Activated T-helper 1 cell treated with anti-CD3 and anti-CD28 coated beads, Interleukin-2, amount 50 U/mL, for 16 hours (primary cell): ENCODE measurements at regions not wholly inside any gene's neighbourhood (a gene's known extent, or its start where the extent isn't known, plus 50 kb on each side); places are given as distances from the start of the nearest gene placed in this dataset.
"Not testable (repeated sequence)": the region's sequence is repeated elsewhere in the genome, so short reads cannot be mapped to it uniquely, and the experiment has no call there.

Source experiments
- DNase-seq, 2 donors: peaks; one replicate each; pipeline ENCODE4 v3.0.0-alpha.2; 2020; ENCODE audit warnings: low read depth in 1 of 2, low spot score in 1 of 2

DNA sequence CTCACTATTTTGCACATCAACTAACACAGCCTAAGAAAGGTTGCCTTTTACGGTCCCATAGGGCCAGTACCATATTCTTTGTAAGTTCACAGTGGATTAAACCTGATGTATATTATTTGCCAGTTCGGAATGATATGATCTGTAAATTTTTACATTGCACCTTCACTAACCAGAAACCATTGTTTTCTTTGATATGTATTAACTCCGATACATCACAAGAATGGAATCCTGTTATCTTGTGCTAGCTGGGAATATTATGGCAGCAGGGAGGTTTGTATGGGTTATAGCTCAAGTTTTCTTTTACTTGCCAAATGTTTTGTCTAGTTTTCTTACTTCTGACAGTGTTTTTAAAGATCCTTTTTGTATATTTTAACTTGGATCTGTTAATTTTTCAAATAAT, 51.4 kb upstream of the S1PR1 start:
- no peak for DNase-seq

DNA sequence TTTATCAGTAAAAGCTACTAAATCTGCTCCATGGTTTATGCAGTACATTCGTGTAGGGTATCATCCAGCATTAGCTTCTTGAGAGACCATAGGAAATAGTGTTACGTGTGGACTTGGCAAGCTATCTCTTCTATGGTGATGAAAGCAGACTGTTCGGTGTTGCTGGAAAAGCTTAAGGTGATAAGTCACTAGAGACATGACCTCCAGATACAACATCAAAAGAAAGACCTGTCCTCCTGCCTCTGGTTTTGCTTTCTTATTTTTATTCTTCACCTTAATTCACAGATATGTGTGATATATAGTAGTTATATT, 53.5 kb upstream of the S1PR1 start:
- no peak for DNase-seq

DNA sequence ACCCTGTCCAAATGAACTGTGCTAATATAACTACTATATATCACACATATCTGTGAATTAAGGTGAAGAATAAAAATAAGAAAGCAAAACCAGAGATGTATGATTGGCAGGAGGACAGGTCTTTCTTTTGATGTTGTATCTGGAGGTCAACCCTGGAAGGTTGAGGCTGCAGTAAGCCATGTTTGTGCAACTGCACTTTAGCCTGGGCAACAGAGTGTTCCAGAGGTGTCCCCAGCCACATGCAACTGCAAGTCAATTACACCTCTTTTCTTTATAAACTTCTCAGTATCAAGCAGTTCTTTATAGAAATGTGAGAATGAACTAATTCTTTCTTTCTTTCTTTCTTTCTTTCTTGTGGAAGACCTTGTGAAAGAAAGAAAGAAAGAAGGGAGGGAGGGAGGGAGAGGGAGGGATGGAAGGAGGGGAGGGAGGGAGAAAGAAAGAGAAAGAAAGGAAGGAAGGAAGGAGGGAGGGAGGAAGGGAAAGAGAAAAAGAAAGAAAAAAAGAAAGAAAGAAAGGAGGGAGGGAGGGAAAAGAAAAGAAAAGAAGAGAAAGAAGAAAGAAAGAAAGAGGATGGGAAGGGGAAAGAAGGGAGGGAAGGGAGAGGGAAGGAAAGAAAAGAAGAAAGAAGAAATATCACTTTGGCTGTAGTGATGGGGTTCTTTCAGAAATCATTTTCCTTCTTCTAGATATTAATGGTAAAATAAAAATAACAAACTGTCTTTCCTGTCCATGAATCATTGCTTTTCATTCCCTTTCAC, 54.0 kb upstream of the S1PR1 start:
- DNase-seq, result no peak

DNA sequence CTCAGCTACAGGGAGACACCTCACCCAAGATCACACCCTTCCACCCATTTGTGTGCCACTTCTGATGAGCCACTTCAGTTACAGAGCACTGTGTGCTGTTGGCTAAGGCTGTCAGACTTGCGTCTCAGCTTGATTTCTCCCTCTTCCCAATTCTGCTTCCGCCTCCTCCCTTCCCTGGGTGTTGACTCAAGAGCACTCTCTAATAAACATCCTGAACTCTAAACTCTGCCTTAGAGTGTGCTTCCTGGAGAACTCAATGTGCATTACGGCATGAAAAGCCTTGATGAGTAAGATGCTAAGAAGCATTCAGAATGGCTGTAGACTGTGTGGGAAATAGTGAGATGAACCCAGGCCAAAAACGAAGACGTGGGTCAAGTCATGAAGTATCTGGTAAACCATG, 54.9 kb upstream of the S1PR1 start:
- DNase-seq, result no peak

DNA sequence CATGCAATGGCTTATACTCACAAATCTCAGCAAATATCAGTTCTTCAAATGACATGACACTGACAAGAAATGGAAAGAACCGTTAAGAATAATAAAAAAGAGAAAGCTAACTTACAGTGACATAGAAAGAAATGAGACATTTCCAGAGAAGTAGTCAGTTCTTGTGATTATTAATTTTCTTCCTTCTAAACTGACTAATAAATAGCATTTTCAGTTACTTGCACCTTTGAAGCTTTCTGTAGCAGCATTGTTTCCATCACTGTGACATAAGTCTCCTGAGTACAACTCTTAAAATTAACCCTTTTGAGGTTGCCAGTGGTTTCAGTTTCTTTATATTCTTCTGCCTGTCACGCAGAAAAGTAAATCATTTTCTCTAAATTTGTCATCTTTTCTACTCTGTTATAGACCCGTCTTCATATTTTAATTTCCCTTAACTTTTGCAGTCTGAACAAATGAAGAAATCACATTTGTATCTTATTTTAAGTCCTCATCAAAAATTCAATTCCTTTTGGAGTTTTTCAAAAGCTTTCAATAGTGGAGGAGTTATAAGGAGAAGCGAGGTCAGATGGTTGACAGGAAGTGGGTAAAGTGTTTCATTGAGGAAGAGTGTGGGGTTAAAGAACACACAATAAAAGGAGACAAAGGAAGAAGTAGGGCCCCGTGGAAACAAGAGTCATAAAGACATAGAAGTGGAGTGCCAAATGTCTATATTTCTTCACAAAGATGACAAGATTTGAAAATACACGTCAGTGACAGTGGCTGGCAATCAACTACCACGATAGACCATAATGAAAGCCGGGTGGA, 57.9 kb upstream of the S1PR1 start:
- DNase-seq, result no peak

DNA sequence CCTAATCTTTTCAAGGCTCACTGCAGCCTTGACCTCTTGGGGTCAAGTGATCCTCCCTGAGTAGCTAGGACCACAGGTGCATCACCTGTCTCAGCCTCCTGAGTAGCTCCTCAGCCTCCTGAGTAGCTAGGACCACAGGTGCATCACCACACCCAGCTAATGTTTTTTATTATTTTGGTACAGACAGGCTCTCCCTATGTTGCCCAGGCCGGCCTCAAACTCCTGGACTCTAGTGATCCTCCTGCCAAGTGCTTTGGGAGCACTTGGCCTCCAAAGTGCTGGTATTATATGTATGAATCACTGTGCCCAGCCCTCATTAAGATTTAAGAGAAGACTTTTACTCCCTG, 58.5 kb upstream of the S1PR1 start:
- no peak for DNase-seq

DNA sequence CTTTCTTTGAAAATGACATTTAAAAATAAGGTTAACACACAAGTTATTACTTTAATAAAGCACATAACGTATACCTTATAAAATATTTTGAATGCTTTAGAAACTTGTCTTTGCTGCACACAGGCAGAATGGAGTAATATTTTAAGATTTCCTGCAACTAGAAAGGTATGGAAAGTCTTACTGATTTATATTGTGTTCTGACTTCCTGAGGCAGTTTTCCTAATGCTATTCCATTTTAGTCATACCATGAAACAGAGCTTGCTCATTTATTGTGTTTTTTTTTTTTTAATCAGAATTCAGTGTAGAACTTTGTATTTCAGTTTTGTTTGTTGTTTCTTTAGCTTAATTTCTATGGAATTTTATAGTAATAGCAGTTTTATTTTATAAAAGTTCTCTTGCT, 60.9 kb upstream of the S1PR1 start:
- DNase-seq, result no peak

DNA sequence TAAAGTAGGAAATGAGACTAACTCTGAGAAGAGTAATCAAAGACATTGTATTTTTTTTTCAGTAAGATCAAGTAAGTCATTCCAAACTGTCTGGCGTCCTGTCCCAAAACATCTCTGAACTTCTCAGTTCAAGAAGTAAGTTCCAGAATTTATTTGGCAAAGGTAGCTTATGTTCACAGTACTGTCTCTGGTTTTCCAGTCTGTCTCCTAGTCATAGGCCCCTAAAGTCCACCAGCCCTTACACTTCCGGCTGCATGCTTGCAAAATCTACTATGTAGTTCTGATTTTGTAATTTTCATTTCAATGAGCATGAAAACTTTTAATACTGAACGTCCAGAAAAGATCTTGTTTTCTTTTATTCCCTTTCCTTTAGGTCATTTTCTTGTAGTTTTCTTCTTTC, 61.4 kb upstream of the S1PR1 start:
- no peak for DNase-seq

DNA sequence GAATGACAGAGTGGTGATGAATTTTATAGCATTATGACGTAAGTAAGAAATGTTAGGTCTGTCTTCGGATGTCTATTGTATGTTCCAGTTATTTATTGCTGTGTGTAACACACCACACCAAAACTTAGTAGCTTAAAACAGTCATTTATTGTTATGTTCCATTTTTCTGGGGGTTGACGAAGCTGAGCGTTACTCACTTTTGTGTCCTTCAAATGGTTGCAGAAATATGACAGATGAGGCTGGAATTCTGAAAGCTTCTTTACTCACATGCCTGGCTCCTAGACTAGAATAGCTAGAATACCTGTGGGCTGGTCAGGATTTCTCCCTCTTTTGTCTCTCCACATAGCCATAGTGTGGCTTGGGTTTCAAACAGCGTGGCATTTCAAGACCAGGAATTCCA, 62.1 kb upstream of the S1PR1 start:
- no peak for DNase-seq

DNA sequence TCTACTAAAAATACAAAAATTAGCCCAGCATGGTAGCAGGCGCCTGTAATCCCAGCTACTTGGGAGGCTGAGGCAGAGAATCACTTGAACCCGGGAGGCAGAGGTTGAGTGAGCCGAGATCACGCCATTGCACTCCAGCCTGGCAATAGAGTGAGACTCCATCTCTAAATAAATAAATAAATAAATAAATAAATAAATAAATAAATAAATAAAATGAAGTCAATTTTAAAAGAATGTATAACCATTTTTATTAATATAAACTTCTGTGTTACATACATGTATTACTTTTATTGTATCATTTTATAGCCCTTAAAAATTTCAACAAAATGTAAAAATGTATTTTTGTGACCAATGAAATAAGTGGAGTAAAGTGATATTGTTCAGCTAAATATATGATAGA, 62.5 kb upstream of the S1PR1 start:
- DNase-seq, result not testable (repeated sequence)

DNA sequence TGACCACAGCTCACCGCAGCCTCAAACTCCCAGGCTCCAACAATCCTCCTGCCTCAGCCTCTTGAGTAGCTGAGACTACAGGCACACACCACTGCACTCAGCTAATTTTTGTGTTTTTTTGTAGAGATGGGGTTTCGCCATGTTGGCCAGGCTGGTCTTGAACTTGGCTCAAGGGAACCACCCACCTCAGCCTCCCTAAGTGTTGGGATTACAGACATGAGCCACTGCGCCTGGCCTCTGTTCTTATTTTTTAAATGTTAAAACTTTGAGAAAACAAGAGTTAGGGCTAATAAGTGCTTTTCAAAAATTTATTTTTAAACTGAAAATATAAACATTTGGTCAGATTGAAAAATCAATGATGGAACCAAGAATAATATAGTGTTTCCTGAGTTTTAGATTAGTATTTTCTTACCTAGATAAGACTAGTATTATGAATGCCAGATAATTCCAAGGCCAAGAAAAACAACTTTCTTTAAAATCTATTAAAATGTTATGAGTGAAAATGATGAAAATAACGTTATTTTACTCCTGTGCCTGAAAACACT, 66.2 kb upstream of the S1PR1 start:
- no peak for DNase-seq

DNA sequence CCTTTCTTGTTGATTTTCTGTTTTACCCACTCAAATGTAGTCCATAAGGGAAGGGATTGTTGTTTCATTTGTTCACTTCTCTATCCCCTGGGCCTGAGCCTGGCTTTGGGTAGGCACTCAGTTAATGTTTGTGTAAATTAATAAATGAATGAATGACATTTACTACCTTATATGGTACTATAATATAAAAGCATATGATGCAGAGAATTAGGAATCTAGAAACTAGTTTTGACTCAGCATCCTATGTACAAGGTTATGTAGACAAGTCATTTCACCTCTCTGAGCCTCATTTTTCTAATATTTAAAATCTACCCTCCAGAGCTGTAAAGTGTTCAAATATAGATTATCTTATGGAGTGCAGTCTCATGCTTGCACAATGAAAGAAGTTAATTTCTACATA, 68.9 kb upstream of the S1PR1 start:
- no peak for DNase-seq

DNA sequence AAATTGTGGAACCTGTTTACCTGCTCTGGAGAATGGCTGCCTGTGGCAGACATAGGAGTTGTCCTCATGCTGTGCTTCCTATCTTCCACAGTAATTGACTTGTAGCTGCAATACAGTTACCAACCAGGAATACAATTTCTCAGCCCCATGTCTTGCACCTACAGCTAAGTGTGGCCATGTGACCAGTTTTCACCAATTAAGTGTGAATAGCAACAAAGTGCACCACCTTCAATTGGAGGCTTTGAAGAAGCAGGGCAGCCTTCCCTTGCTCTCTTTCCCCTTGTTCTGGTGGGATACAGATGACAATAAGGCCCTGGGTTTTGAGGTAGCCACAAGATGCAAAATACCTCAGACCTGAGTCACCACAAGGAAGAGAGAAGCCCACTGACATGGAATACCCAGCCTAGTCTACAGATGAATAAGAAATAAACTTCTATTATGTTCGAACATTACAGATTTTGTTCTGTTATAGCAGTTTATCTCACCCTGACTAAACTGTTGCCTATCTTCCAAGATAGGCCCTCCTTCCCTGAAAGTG, 70.2 kb upstream of the S1PR1 start:
- no peak for DNase-seq

DNA sequence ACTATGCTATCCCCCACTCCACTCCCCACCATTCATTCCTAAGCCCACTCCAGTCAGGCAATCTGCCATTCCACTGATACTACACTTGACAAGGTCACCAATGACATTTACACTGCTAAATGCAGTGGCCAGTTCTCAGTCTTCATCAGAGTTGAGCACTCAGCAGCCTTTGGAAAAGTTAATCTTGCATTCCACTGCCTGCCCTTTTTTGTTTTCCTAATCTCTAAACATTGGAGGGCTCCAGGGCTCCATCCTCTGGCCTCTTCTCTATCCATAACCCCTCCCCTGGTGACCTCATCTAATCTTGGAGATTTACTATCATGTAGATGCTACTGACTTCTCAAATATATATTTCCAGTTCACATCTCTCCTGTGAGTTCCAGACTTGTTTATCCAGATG, 70.9 kb upstream of the S1PR1 start:
- no peak for DNase-seq

DNA sequence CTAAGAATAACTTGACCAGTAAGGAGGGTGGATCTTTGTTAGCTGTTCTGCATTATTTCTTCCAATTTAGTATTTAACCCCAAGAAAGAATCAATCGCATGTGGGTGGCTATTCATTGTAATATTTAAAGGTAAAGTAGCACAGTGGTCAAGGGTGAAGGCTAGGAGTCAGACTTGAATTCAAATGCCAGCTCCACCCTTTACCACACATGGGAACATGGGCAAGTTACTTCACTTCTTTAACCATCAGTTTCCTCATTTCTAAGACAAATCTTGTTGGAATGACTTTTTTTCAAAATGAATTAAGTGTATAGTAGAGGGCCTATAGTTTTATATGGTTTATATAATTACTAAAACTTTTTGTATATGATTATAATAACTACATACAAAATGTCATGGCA, 71.3 kb upstream of the S1PR1 start:
- DNase-seq, result no peak

DNA sequence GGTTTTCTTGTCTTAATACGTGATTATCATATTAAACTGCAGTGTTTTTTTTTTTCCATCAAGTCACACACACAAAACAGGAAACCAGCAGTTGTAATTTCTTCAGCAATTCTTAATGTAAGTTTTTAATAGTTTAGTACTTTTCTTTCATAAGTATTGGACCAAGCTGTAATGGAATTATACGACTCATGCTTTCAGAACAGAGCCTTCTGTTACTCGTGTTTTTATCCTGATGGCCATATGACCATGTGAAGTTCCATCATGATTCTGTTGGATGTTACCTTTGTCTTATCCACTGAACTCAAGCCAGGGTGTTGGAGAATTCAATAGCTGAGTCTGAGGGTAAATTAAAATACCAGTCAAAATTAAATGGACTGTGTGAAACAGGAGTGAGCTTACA, 72.0 kb upstream of the S1PR1 start:
- DNase-seq, result no peak

DNA sequence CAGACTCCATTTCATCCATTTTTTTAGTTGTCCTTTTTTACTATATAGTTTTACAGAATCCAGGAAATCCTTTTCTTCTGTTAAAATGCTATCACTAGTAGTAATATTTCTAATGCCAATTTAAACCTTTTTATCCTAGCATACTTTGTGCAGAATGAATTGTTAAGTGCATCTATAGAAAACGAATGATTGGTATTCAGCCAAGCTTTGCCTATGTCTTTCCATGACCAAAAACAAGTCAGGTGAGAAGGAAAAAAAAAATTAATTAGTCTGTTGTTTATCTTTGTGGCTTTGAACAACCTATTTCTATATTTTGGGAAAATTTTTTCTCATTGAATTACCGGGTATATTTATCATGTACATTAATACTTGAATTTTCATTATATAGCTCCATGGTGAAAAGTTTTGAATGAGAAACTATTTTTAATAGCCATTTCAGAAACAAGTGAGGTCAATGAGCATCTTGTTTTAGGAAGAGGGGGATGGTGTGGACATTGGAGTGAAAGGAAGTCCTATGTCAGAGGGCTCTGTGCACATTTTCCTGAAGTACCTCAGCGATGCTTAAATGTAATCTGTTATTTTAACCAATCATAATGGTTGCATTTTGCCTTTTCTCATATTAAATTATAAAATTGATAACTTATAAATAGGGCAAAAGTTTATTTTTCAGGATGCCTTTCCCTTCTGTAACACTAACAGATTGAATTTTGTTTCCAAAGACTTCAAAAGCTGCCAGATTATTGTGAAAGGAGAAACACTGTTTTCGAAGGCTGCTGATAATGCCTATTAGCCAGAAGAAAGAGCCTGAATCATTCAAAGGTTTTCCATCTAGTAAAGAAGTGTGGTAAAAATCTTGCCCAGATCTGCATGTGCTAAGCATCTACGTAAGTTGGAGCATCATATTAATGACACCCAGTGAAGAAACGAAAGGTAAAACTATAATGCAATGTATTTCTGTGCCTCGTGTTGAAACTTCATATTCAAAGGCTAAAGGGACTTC, 73.8 kb upstream of the S1PR1 start:
- DNase-seq, result no peak

DNA sequence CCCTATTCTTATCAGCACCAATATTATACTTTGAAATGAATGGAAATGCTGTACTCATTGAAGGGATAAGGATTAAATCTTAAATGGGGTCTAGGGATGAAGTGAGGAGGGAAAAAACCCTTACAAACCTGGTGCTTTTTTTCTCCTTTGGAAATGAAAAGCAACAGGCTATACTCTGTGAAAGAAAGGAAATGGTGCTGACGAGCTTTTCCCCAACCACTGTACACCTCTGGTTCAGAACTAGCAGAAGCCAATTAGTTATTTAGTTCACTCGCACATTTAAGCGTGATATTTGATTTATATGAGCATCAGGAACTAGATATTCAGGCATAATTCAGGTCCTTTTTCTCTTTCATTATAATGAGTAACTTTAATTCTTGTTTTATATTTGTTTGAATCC, 74.5 kb upstream of the S1PR1 start:
- no peak for DNase-seq

DNA sequence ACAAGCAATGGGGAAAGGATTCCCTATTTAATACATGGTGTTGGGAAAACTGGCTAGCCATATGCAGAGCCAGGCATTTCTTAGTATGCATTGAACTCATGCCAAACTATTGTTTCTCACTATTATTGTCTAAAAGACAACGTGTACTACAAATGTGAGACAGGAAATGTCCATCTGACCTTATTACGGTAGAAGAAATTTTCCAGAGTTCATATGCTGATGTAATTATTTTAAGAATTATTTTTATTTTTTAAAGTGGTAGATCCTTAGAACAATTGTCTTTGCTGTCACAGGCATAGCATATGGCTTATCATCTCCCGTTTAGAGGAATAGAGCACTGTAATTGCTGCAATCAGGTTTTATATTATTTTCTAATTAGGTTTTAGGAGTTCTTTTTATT, 75.2 kb upstream of the S1PR1 start:
- DNase-seq, result no peak

DNA sequence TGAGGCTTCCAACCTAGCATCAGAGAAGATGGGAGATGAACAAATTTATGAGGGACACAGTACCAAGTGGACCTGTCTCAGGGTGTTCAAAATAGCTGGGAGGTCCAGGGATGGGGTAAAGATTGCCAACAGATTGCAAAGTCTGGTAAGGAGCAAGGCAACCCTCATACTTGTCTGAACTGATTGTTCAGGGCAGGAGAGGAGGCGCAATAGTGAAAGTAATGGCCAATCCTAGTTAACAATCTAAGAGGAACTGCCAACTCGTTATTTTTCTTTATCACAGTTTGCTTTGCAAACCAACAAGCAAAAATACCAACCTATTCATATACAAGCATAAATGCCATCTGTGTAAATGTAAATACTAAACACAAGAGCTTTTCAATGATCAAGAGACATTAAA, 78.4 kb upstream of the S1PR1 start:
- DNase-seq, result no peak

DNA sequence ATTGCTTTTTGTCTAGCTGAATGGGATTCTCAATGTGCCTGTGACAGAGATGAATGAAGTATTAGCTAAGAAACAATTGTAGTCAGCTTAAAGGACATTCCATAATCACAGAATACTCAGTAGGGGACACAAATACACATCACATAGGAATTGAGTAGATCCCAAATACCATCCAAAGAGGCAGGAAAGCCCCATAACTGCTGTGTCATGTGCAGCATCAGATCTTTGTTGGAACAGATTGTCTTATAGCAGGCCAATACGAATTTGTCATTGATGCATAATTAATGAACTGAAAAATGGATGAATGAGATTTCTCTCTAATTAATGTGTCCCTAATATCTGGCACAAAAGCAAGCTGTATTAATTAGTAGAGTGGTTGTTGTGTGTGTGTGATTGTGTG, 82.3 kb upstream of the S1PR1 start:
- DNase-seq, result no peak
